AG08396 (cell line): ENCODE measurements at regions not wholly inside any gene's neighbourhood (a gene's known extent, or its start where the extent isn't known, plus 50 kb on each side); places are given as distances from the start of the nearest gene placed in this dataset.

Experiments
- DNase-seq: peaks from one replicate; pipeline ENCODE4 v3.0.0; 2012; ENCODE audit warnings: low spot score, mixed read lengths

- no peak for DNase-seq
These were observed 379.9 kb upstream of the IRX4 start for GRCh38 chr5:2262620-2263019.

GRCh38 chr5:2261004-2261703 lies 378.4 kb upstream of the IRX4 start:
- DNase-seq, result no peak

GRCh38 chr5:2260211-2261003 lies 377.7 kb upstream of the IRX4 start:
- DNase-seq, result no peak

- no peak for DNase-seq
These were observed 376.9 kb upstream of the IRX4 start for GRCh38 chr5:2259494-2260107.

- DNase-seq, result no peak
These were observed 376.1 kb upstream of the IRX4 start for GRCh38 chr5:2258861-2259260.

- DNase-seq, result no peak
These were observed 374.9 kb upstream of the IRX4 start for GRCh38 chr5:2257326-2258244.

GRCh38 chr5:2256691-2257280 lies 374.1 kb upstream of the IRX4 start:
- DNase-seq, result no peak

GRCh38 chr5:2255915-2256690 lies 373.4 kb upstream of the IRX4 start:
- no peak for DNase-seq

- no peak for DNase-seq
These were observed 372.4 kb upstream of the IRX4 start for GRCh38 chr5:2254880-2255750.

GRCh38 chr5:2254406-2254805 lies 371.7 kb upstream of the IRX4 start:
- DNase-seq, result no peak

- no peak for DNase-seq
These were observed 370.6 kb upstream of the IRX4 start for GRCh38 chr5:2253040-2253975.

- no peak for DNase-seq
These were observed 369.0 kb upstream of the IRX4 start for GRCh38 chr5:2251751-2252150.

- no peak for DNase-seq
These were observed 368.6 kb upstream of the IRX4 start for GRCh38 chr5:2251298-2251697.

- no peak for DNase-seq
These were observed 367.7 kb upstream of the IRX4 start for GRCh38 chr5:2250365-2250950.

- DNase-seq, result no peak
These were observed 366.7 kb upstream of the IRX4 start for GRCh38 chr5:2249442-2249841.

GRCh38 chr5:2249026-2249425 lies 366.3 kb upstream of the IRX4 start:
- no peak for DNase-seq

GRCh38 chr5:2242539-2242938 lies 359.8 kb upstream of the IRX4 start:
- no peak for DNase-seq

GRCh38 chr5:2241842-2242241 lies 359.1 kb upstream of the IRX4 start:
- no peak for DNase-seq
